ENCODE measurements at regions not wholly inside any gene's neighbourhood (a gene's known extent, or its start where the extent isn't known, plus 50 kb on each side); places are given as distances from the start of the nearest gene placed in this dataset.

DNA sequence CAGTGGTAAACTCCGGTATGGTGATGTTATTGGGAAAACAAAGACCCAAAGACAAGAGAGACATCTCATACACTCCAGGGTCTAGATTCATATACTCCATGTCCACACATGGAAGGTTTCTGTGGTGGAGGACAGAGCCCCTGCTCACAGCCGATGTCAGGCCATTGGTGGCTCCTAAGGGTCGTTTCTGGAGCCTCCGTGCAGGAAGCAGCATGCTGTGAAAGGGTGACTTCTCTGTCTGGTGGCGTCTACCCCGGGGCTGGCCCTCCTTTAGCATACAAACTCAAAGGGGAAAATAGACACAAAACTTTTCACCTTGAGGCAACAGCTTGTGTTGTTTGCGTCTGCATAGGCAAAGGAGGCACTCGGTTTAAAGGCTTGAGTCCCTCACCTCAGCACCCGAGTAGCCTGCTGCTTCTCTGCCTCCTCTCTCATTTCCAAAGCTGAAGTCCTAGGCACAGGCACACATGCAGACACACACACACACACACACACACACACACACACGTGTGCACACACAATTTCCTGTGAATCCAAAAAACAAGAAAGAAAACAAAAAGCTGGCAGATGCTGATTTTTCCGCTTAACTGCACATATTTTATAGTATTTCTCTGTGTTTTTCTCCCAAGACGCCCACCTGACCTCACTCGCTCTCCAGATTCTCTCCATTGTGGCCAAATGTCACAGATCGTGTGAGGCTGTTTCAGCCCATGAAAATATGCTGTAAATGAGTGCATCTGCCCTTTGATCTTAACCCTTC is 601.4 kb upstream of the MGMT start:
- no peak for TF ChIP-seq NBN (IDR thresholded peaks at IDR 0.05; ENCODE audit: low read depth)
- TF ChIP-seq BCL6 (CRISPR knock-in tag; IDR thresholded peaks at IDR 0.05), result no peak
- TF ChIP-seq ZNF507 (tag; conservative IDR thresholded peaks at IDR 0.05), result no peak
- TF ChIP-seq, protein P1, sequence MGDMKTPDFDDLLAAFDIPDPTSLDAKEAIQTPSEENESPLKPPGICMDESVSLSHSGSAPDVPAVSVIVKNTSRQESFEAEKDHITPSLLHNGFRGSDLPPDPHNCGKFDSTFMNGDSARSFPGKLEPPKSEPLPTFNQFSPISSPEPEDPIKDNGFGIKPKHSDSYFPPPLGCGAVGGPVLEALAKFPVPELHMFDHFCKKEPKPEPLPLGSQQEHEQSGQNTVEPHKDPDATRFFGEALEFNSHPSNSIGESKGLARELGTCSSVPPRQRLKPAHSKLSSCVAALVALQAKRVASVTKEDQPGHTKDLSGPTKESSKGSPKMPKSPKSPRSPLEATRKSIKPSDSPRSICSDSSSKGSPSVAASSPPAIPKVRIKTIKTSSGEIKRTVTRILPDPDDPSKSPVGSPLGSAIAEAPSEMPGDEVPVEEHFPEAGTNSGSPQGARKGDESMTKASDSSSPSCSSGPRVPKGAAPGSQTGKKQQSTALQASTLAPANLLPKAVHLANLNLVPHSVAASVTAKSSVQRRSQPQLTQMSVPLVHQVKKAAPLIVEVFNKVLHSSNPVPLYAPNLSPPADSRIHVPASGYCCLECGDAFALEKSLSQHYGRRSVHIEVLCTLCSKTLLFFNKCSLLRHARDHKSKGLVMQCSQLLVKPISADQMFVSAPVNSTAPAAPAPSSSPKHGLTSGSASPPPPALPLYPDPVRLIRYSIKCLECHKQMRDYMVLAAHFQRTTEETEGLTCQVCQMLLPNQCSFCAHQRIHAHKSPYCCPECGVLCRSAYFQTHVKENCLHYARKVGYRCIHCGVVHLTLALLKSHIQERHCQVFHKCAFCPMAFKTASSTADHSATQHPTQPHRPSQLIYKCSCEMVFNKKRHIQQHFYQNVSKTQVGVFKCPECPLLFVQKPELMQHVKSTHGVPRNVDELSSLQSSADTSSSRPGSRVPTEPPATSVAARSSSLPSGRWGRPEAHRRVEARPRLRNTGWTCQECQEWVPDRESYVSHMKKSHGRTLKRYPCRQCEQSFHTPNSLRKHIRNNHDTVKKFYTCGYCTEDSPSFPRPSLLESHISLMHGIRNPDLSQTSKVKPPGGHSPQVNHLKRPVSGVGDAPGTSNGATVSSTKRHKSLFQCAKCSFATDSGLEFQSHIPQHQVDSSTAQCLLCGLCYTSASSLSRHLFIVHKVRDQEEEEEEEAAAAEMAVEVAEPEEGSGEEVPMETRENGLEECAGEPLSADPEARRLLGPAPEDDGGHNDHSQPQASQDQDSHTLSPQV (IDR thresholded peaks at IDR 0.05), result no peak
- no peak for TF ChIP-seq XRCC3 (IDR thresholded peaks at IDR 0.05)
- no peak for TF ChIP-seq ZNF561 (CRISPR knock-in tag; conservative IDR thresholded peaks at IDR 0.05)
- TF ChIP-seq RNF2 (IDR thresholded peaks at IDR 0.05), result no peak
- TF ChIP-seq HOXB6 (CRISPR knock-in tag; IDR thresholded peaks at IDR 0.05; ENCODE audit: borderline replicate concordance), result no peak
- no peak for TF ChIP-seq POLR2A (conservative IDR thresholded peaks at IDR 0.05)
- no peak for TF ChIP-seq FOXK2 (conservative IDR thresholded peaks at IDR 0.05 in 1 of 2, IDR thresholded peaks at IDR 0.05 in 1 of 2; ENCODE audit: low read depth in 2 of 2)

Data from K562 (cell line).